SKM-1 treated with dmso at 0.1 percent for 144 hours (cell line): ENCODE measurements at regions not wholly inside any gene's neighbourhood (a gene's known extent, or its start where the extent isn't known, plus 50 kb on each side); places are given as distances from the start of the nearest gene placed in this dataset.
A peak's percentile ranks its signal among the peaks of the same experiment; 100 is the strongest.

Experiments used
- DNase-seq: peaks from one replicate; lab custom pipeline; 2025; ENCODE audit not compliant: unreplicated experiment; lab: John Stamatoyannopoulos, UW

GRCh38 chr11:95327273-95327948 is 96.4 kb upstream of the SESN3 start:
- DNase-seq: no peak

GRCh38 chr11:95325777-95326258 is 94.8 kb upstream of the SESN3 start:
- no peak for DNase-seq

GRCh38 chr11:95324826-95325225 is 93.8 kb upstream of the SESN3 start:
- DNase-seq: no peak

- no peak for DNase-seq
These were observed 91.5 kb upstream of the SESN3 start for GRCh38 chr11:95322539-95322938.

- no peak for DNase-seq
These were observed 87.5 kb upstream of the SESN3 start for GRCh38 chr11:95318498-95318897.

GRCh38 chr11:95308512-95309035 is 77.6 kb upstream of the SESN3 start:
- no peak for DNase-seq

- no peak for DNase-seq
These were observed 76.3 kb upstream of the SESN3 start for GRCh38 chr11:95307286-95307685.

GRCh38 chr11:95306801-95307200 is 75.8 kb upstream of the SESN3 start:
- DNase-seq: peak; percentile 11

GRCh38 chr11:95306123-95306522 is 75.1 kb upstream of the SESN3 start:
- no peak for DNase-seq

GRCh38 chr11:95305705-95306104 is 74.7 kb upstream of the SESN3 start:
- DNase-seq: no peak

GRCh38 chr11:95304777-95305176 is 73.8 kb upstream of the SESN3 start:
- no peak for DNase-seq

GRCh38 chr11:95302211-95302610 is 71.2 kb upstream of the SESN3 start:
- DNase-seq: no peak

- no peak for DNase-seq
These were observed 70.5 kb upstream of the SESN3 start for GRCh38 chr11:95301474-95301873.

- no peak for DNase-seq
These were observed 68.2 kb upstream of the SESN3 start for GRCh38 chr11:95299078-95299679.

- no peak for DNase-seq
These were observed 66.9 kb upstream of the SESN3 start for GRCh38 chr11:95297680-95298452.

GRCh38 chr11:95296621-95297025 is 65.6 kb upstream of the SESN3 start:
- DNase-seq: peak; percentile 71

- DNase-seq: no peak
These were observed 65.2 kb upstream of the SESN3 start for GRCh38 chr11:95296165-95296564.

- DNase-seq: no peak
These were observed 64.6 kb upstream of the SESN3 start for GRCh38 chr11:95295382-95296149.

GRCh38 chr11:95294701-95295100 is 63.7 kb upstream of the SESN3 start:
- no peak for DNase-seq

- DNase-seq: no peak
These were observed 62.1 kb upstream of the SESN3 start for GRCh38 chr11:95293116-95293515.

- DNase-seq: no peak
These were observed 60.9 kb upstream of the SESN3 start for GRCh38 chr11:95291946-95292345.
